ENCODE measurements at regions not wholly inside any gene's neighbourhood (a gene's known extent, or its start where the extent isn't known, plus 50 kb on each side); places are given as distances from the start of the nearest gene placed in this dataset.

DNA sequence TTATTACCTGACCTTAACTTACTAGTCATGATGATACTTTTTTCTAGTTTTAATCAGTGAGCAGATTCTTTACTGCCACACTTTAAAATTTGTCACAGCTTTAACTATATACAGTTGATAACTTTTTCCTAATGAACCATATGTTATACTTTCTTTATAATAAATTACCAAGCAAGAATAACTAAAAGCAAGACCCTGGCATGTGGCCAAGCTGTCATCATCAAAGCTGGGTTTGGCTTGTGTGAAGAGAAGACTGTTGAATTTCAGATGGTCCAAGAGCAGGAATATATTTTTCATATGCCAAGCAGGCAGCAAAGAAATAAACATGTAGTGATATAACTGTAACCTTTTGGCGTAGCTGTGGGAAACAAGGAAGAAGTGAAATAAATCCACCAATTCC is 93.5 kb downstream of the PUS7L start:
- DNase-seq: no peak

DNA sequence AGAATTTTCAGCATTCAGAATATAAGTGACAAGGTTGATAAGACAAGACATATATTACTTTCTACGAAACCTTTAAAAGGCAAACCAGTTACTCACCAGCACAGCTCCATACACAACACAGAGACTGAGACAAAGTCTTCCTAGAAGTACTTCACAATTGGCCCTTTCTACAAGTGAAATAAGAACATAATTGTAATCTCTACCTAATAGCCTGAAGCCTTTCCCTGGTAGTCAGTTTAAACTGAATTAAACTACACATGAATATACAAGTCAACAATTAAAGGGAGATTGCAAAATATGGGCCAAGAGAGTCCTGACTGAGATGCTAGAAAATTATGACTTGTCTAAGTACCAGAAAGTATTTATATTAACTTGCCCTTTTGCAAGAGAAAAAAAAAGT is 95.9 kb downstream of the PUS7L start:
- no peak for DNase-seq

- no peak for DNase-seq
These were observed 103.0 kb downstream of the PUS7L start for GRCh38 chr12:43655586-43655985.

DNA sequence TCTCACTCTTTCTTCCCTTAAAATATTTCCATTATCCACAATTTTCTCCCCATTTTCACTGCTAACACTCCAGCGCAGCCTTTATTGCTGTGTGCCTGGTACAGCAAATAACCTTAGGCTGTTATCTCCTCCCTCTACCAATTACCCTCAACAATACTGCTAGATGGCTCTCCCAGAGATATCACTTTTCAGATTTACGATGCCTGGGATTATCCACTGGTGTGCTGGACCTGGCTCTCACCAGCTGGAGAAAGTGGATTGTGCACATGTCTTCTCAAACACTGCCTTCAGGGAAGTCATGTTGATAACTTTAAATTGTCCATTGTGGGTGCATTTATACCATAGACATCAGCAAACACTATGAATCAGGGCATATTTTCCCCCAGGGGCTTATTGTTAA is 101.9 kb upstream of the ADAMTS20 start:
- DNase-seq: peak in 1 of 2 experiments; percentile 6

DNA sequence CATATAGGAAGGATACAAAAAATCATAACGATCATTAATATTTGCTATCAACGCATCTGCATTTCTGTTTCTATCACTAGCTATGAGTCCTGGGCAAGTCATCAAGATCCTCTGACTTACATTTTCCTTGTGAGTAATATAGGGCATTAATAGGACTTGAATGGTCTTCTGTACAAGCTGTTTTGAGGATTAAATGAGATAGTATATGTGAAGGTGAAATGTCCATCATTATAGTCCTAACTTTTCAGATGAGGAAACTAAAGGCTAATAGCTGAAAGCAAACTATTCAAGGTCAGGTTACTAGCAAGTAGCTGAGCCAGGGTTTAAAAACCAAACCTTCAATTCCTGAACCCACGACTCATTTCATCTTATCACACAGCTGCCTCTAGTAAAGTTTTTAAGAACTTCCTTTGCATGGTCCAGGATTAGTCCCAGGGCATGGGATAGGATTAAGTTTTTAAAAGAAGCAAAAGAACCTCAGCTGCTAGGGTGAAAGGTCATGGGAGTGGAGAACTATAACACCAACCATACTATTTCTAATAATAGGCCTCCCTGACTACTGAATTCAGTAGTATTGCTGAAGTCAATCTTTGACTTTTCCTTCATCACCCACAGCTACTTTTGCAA is 101.4 kb upstream of the ADAMTS20 start:
- DNase-seq: no peak

DNA sequence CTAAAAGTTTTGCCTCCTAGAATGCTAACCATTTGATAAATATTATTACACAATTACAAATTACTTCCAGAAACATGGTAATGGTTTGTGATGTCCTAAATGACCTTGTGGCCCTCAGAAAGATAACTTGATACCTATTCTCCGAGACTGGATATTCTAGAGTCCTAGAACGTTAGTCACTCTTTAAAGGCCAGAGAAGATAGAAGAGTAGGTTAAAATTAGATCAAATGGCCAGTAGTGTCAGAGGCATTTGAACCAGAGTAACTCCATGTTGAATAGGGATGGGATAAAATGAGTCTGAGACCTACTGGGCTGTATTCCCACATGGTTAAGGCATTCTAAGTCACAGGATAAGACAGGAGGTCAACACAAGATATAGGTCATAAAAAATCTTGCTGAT is 96.6 kb upstream of the ADAMTS20 start:
- no peak for DNase-seq

DNA sequence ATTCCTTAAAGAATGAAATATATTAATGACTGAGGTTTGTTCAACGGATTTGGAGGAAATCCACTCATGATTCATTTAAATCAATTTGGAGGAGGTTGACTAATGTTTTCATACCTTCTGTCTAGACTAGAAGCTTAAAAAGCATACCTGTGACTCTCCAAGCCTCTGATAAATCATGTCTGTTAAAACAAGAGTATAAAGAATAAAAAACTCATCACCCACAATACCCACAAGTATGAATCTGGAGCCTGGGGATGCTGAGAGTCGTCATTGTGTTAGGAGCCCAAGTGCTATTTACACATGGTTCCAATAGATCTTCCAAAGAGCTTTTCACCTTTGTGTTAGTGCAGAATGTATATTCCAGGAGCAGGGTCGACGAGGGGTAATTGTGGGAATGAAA is 86.8 kb upstream of the ADAMTS20 start:
- no peak for DNase-seq

- DNase-seq: no peak
These were observed 84.9 kb upstream of the ADAMTS20 start for GRCh38 chr12:43636725-43637463.

GRCh38 chr12:43621262-43621661 is 69.3 kb upstream of the ADAMTS20 start:
- no peak for DNase-seq

DNA sequence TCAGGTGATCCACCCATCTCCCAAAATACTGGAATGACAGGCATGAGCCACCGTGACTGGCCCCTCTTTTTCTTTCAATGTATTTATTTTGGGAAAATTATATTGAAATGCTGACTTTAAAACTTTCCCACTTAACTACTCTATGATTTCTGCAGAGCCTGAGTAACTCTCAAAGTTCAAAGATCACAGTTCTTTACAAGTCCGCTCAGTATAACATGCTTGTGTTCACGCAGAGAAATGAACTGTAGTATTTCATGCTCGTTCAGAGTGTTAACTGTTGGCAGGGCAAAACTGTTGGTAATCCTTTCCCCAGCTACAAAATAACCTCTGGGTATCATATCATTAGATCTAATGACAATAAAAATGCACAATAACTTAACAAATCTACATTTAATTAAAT is 50.7 kb upstream of the ADAMTS20 start:
- no peak for DNase-seq

Measured in NCI-H526 (cell line).